ENCODE measurements at regions not wholly inside any gene's neighbourhood (a gene's known extent, or its start where the extent isn't known, plus 50 kb on each side); places are given as distances from the start of the nearest gene placed in this dataset.

- H3F3A ChIP-seq (ENCODE audit: low read depth): no peaks in the 10 kb centered on the region
- H3K4me1 ChIP-seq (ENCODE audit: insufficient read depth, low read length, poor library complexity, severe bottlenecking): no peaks in the 10 kb centered on the region
- no peaks in the 10 kb centered on the region for H3K27me3 ChIP-seq (ENCODE audit: insufficient read depth, low read length, poor library complexity, severe bottlenecking)
- no peak overlapping the region for H2AFZ ChIP-seq (ENCODE audit: low read length)
- H3K36me3 ChIP-seq (ENCODE audit: insufficient read depth, low read length): no peaks in the 10 kb centered on the region
- H3K4me3 ChIP-seq (ENCODE audit: low read length, poor library complexity, severe bottlenecking): no peak overlapping the region
- TF ChIP-seq EZH2phosphoT487 (IDR thresholded peaks at IDR 0.05; ENCODE audit: borderline replicate concordance): no peak
- no peak for TF ChIP-seq CTCF (conservative IDR thresholded peaks at IDR 0.05; ENCODE audit: low read length)
- H3K9me3 ChIP-seq (ENCODE audit: insufficient read depth, low read depth, low read length): no peaks in the 10 kb centered on the region
- no peak overlapping the region for H3K9ac ChIP-seq (ENCODE audit: low read depth, low read length, poor library complexity, severe bottlenecking)
- H3K79me2 ChIP-seq (ENCODE audit: insufficient read depth, low read length): no peaks in the 10 kb centered on the region
- H4K20me1 ChIP-seq (ENCODE audit: insufficient read depth, low read length, poor library complexity, severe bottlenecking): no peaks in the 10 kb centered on the region
- H3K9me2 ChIP-seq (replicated peaks; ENCODE audit: low read depth, low read length): no peaks in the 10 kb centered on the region
- no peak overlapping the region for H3K4me2 ChIP-seq (ENCODE audit: low read depth, low read length, poor library complexity, severe bottlenecking)
Observed at GRCh38 chr21:28193189-28193588, 799.5 kb downstream of the LTN1 start.

GRCh38 chr21:28186604-28187003, 806.1 kb downstream of the LTN1 start:
- Histone ChIP-seq H3K4me3 (ENCODE audit: low read length, poor library complexity, severe bottlenecking) (no peak overlapping the region), H3K27me3 (ENCODE audit: insufficient read depth, low read length, poor library complexity, severe bottlenecking) (no peaks in the 10 kb centered on the region), H2AFZ (ENCODE audit: low read length) (no peak overlapping the region), H3K9me3 (ENCODE audit: insufficient read depth, low read depth, low read length) (no peaks in the 10 kb centered on the region), H3F3A (ENCODE audit: low read depth) (no peaks in the 10 kb centered on the region), H3K4me1 (ENCODE audit: insufficient read depth, low read length, poor library complexity, severe bottlenecking) (no peaks in the 10 kb centered on the region), H3K79me2 (ENCODE audit: insufficient read depth, low read length) (no peaks in the 10 kb centered on the region), H3K9ac (ENCODE audit: low read depth, low read length, poor library complexity, severe bottlenecking) (no peak overlapping the region), H4K20me1 (ENCODE audit: insufficient read depth, low read length, poor library complexity, severe bottlenecking) (no peaks in the 10 kb centered on the region), H3K9me2 (replicated peaks; ENCODE audit: low read depth, low read length) (no peaks in the 10 kb centered on the region), H3K36me3 (ENCODE audit: insufficient read depth, low read length) (no peaks in the 10 kb centered on the region), H3K4me2 (ENCODE audit: low read depth, low read length, poor library complexity, severe bottlenecking) (no peak overlapping the region)
- TF ChIP-seq CTCF (conservative IDR thresholded peaks at IDR 0.05; ENCODE audit: low read length) (no peak), EZH2phosphoT487 (IDR thresholded peaks at IDR 0.05; ENCODE audit: borderline replicate concordance) (no peak)

- Histone ChIP-seq H3K4me1 (ENCODE audit: insufficient read depth, low read length, poor library complexity, severe bottlenecking) (no peaks in the 10 kb centered on the region), H3K4me3 (ENCODE audit: low read length, poor library complexity, severe bottlenecking) (no peak overlapping the region), H3K9ac (ENCODE audit: low read depth, low read length, poor library complexity, severe bottlenecking) (no peak overlapping the region), H4K20me1 (ENCODE audit: insufficient read depth, low read length, poor library complexity, severe bottlenecking) (no peaks in the 10 kb centered on the region), H3K4me2 (ENCODE audit: low read depth, low read length, poor library complexity, severe bottlenecking) (no peak overlapping the region), H3K79me2 (ENCODE audit: insufficient read depth, low read length) (no peaks in the 10 kb centered on the region), H3K9me3 (ENCODE audit: insufficient read depth, low read depth, low read length) (no peaks in the 10 kb centered on the region), H3K36me3 (ENCODE audit: insufficient read depth, low read length) (no peaks in the 10 kb centered on the region), H3K27me3 (ENCODE audit: insufficient read depth, low read length, poor library complexity, severe bottlenecking) (no peaks in the 10 kb centered on the region), H3K9me2 (replicated peaks; ENCODE audit: low read depth, low read length) (no peaks in the 10 kb centered on the region), H2AFZ (ENCODE audit: low read length) (no peak overlapping the region), H3F3A (ENCODE audit: low read depth) (no peaks in the 10 kb centered on the region)
- TF ChIP-seq CTCF (conservative IDR thresholded peaks at IDR 0.05; ENCODE audit: low read length) (no peak), EZH2phosphoT487 (IDR thresholded peaks at IDR 0.05; ENCODE audit: borderline replicate concordance) (no peak)
Observed at GRCh38 chr21:28181730-28182129, 810.9 kb downstream of the LTN1 start.

Data from Loucy (cell line).